H1 (cell line): ENCODE measurements at regions not wholly inside any gene's neighbourhood (a gene's known extent, or its start where the extent isn't known, plus 50 kb on each side); places are given as distances from the start of the nearest gene placed in this dataset.

Source experiments
- CTBP2 ChIP-seq: IDR thresholded peaks from 2 replicates; pipeline ENCODE4 v1.7.0; 2011; ENCODE audit warnings: borderline replicate concordance, mild to moderate bottlenecking, moderate library complexity, mixed read lengths, low read length; ENCODE audit not compliant: insufficient read depth, insufficient read length
- SIN3A ChIP-seq, 2 experiments: IDR thresholded peaks in 1 of 2; conservative IDR thresholded peaks in 1 of 2; 2 replicates each; pipeline ENCODE4 v1.6.1; 2011 to 2012; ENCODE audit warnings: low read length in 2 of 2, improper control_type of control experiment in 1 of 2, low read depth in 1 of 2, mild to moderate bottlenecking in 1 of 2
- SP4 ChIP-seq: IDR thresholded peaks from 2 replicates; pipeline ENCODE4 v1.6.1; 2012; ENCODE audit warnings: low read length, inconsistent platforms
- TAF7 ChIP-seq: optimal IDR thresholded peaks from 2 replicates; pipeline ENCODE3; 2011; ENCODE audit warnings: low read depth, mild to moderate bottlenecking, inconsistent platforms, low read length, moderate library complexity, borderline replicate concordance
- TF ChIP-seq, protein P1 (sequence below): IDR thresholded peaks from 2 replicates; pipeline ENCODE4 v1.6.1; 2011; ENCODE audit warnings: low read depth, mild to moderate bottlenecking, low read length; ENCODE audit not compliant: insufficient read depth

DNA sequence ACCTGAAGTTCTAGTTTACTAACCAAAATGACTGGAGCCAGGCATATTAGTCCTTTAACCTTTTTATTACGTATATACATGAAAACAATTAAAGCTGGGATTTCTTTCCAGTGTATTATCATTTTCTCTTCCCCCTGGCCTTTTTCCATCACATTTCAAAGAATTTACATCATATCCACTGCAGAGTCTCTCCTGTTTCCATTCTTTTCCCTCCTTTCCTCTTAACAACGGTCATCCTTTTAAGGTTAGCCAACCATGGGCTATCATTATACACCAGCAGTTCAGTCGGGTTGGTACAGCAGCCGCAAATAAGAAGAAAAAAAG, 104.6 kb downstream of the TFAP2A start (continued):
- TF ChIP-seq SIN3A (conservative IDR thresholded peaks at IDR 0.05 in 1 of 2, IDR thresholded peaks at IDR 0.05 in 1 of 2; ENCODE audit: low read depth in 1 of 2, low read length in 2 of 2) (no peak), CTBP2 (no peak), SP4 (no peak), TAF7 (no peak)
- TF ChIP-seq, protein P1, sequence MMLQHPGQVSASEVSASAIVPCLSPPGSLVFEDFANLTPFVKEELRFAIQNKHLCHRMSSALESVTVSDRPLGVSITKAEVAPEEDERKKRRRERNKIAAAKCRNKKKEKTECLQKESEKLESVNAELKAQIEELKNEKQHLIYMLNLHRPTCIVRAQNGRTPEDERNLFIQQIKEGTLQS = no peak
